ENCODE measurements at regions not wholly inside any gene's neighbourhood (a gene's known extent, or its start where the extent isn't known, plus 50 kb on each side); places are given as distances from the start of the nearest gene placed in this dataset.
"Not testable (repeated sequence)": the region's sequence is repeated elsewhere in the genome, so short reads cannot be mapped to it uniquely, and the experiment has no call there.

- H3K4me3 ChIP-seq (ENCODE audit: low read depth, low read length), result no peak overlapping the region
- DNase-seq (ENCODE audit: low read depth), result no peak
- TF ChIP-seq CTCF (IDR thresholded peaks at IDR 0.05; ENCODE audit: low read depth, low read length, missing control alignments), result no peak
These were observed 111.8 kb upstream of the TLE1 start for GRCh38 chr9:81801190-81801589.

- DNase-seq (ENCODE audit: low read depth), result no peak
- H3K4me3 ChIP-seq (ENCODE audit: low read depth, low read length), result no peak overlapping the region
- no peak for TF ChIP-seq CTCF (IDR thresholded peaks at IDR 0.05; ENCODE audit: low read depth, low read length, missing control alignments)
These were observed 115.0 kb upstream of the TLE1 start for GRCh38 chr9:81804306-81804705.

GRCh38 chr9:81811688-81812087 is 116.5 kb upstream of the SPATA31D4 start:
- not testable (repeated sequence) for DNase-seq (ENCODE audit: low read depth); H3K4me3 ChIP-seq (ENCODE audit: low read depth, low read length)

- no peak for TF ChIP-seq CTCF (IDR thresholded peaks at IDR 0.05; ENCODE audit: low read depth, low read length, missing control alignments)
- no peak overlapping the region for H3K4me3 ChIP-seq (ENCODE audit: low read depth, low read length)
- no peak for DNase-seq (ENCODE audit: low read depth)
These were observed 113.8 kb upstream of the SPATA31D4 start for GRCh38 chr9:81814401-81814793.

- no peak overlapping the region for H3K4me3 ChIP-seq (ENCODE audit: low read depth, low read length)
- no peak for TF ChIP-seq CTCF (IDR thresholded peaks at IDR 0.05; ENCODE audit: low read depth, low read length, missing control alignments)
- no peak for DNase-seq (ENCODE audit: low read depth)
These were observed 113.3 kb upstream of the SPATA31D4 start for GRCh38 chr9:81814794-81815464.

GRCh38 chr9:81815781-81816180 is 112.4 kb upstream of the SPATA31D4 start:
- no peak for DNase-seq (ENCODE audit: low read depth)
- H3K4me3 ChIP-seq (ENCODE audit: low read depth, low read length), result no peak overlapping the region

GRCh38 chr9:81819155-81819554 is 109.1 kb upstream of the SPATA31D4 start:
- no peak for TF ChIP-seq CTCF (IDR thresholded peaks at IDR 0.05; ENCODE audit: low read depth, low read length, missing control alignments)
- no peak for DNase-seq (ENCODE audit: low read depth)

More at GRCh38 chr9:81815781-81816180, 112.4 kb upstream of the SPATA31D4 start:
- TF ChIP-seq CTCF (IDR thresholded peaks at IDR 0.05; ENCODE audit: low read depth, low read length, missing control alignments), result no peak

More at GRCh38 chr9:81819155-81819554, 109.1 kb upstream of the SPATA31D4 start:
- no peak overlapping the region for H3K4me3 ChIP-seq (ENCODE audit: low read depth, low read length)

Measured in GM12864 (cell line).